ENCODE measurements at regions not wholly inside any gene's neighbourhood (a gene's known extent, or its start where the extent isn't known, plus 50 kb on each side); places are given as distances from the start of the nearest gene placed in this dataset.
"Not testable (repeated sequence)": the region's sequence is repeated elsewhere in the genome, so short reads cannot be mapped to it uniquely, and the experiment has no call there.

GRCh38 chrX:84611843-84612636 is 109.8 kb upstream of the HDX start:
- DNase-seq: no peak

DNA sequence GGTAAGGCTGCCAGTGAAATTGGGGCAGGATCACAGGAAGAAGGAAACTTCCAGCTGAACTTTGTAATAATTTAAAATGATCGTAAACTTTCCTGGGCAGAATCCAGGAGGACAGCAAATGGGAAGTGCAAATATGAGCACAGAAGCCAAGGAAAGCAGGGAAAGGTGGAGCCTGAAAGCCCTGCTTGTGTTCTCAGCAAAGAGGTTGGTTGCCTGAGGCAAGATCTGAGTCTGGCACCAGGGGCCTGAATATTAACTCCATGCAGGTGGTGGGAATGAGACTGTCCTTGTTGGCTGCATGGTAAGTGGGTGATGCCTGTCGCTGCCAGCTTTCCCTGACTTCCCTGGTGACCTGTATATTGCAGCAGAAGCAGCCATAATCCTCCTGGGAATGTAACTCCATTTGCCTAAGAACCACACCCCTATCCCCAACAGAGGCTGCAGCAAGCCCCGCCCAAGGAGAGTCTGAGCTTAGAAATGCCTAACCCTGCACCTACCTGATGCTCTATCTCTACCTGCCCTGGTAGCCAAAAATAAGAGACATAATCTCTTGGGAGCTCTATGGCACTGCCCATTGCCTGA is 132.0 kb upstream of the HDX start:
- no peak for DNase-seq

DNA sequence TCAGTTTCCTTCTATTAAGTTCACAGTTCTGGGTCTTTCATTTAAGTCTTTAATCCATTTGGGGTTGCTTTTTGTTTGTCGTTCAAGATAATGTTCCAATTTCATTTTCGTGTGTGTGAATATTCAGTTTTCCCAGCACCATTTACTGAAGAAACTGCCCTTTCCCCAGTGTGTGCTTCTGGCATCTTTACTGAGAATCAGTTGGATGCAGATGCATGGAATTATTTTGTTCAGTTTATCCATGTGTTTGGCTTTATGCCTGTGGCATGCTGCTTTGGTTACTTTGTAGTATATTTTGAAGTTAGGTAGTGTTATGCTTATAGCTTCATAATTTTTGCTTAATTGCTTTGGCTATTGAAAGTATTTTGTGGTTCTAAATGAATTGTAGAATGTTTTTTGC is 163.8 kb upstream of the HDX start:
- no peak for DNase-seq

DNA sequence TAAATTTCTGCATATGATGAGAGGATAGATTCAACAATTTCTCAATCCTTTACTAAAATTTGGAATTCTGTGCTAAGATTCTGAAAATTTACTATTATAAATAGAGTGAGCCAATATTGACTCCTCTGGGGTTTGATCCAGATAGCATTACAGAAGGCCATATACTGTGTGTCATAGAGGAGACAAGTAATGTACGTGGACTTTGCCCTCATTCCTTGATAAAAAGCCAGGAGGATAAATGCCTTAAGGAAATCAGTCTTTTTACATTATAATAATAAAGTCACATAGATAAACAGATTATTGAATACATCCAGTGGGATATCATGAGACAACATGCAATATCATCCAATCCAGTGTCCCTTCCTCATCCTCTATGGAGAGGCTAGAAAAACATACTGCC is 188.0 kb upstream of the HDX start:
- no peak for DNase-seq

- DNase-seq: no peak
Observed at GRCh38 chrX:84709987-84710386, 207.7 kb upstream of the HDX start.

DNA sequence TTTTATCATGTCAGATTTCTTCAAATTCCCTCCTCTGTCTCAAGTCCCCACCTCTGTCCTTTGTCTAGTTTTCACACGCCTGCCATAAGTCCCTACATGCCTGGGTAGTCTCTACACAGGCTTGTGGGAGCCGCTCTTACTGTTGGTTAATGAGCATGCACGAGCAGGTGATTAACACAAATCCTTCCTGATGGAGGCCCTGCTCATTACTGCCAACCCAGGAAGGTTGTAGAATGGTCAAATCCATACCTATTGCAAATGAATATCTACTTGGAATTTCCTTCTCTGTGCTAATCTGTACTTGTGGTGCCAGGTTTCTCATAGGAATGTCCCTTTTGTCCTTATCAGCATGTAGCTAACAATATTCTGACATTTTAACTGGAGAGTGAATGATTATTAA is 208.4 kb upstream of the HDX start:
- DNase-seq: no peak

- no peak for DNase-seq
Observed at GRCh38 chrX:84712621-84713020, 210.4 kb upstream of the HDX start.

GRCh38 chrX:84715315-84715714 is 213.1 kb upstream of the HDX start:
- DNase-seq: no peak

DNA sequence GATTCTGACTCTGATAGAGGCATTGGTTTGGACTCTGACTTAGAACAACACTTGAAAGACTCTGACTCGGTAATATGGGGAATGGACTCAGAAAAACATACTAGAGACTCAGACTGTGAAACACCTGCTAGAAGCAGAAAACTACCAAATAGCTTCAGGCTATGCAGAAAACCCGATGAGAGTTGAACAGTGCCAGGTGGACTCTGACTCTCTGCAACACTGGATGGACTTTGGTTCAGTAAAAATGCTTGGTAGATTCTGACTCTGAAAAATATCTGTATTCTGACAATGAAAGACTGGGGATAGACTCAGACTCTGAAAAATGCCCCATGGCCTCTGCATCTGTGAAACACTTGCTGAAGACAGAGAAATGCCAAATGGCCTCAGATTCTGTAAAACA is 215.1 kb upstream of the HDX start:
- DNase-seq: no peak

- no peak for DNase-seq
Observed at GRCh38 chrX:84721416-84721815, 219.2 kb upstream of the HDX start.

DNA sequence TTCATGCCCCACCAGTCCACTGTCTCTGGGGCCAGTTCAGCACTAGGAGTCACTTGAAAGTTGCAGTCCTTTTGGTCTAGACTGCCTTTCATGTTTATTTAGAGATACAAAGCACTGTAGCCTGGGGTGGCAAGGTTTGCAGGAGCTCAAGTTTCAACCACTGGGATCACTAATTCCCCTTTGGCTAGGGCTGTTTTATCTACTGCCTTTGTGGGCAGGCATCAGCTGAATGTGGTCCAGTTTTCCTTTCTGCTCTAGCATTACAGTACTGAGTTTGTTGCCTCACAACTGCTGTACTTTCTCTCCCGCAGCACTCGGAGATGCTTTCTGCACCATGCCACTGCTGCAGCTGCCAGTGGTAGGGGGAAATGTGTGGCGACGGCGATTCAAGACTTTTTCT is 222.3 kb upstream of the HDX start:
- DNase-seq: no peak

- DNase-seq: no peak
Observed at GRCh38 chrX:84729408-84729807, 227.2 kb upstream of the HDX start.

DNA sequence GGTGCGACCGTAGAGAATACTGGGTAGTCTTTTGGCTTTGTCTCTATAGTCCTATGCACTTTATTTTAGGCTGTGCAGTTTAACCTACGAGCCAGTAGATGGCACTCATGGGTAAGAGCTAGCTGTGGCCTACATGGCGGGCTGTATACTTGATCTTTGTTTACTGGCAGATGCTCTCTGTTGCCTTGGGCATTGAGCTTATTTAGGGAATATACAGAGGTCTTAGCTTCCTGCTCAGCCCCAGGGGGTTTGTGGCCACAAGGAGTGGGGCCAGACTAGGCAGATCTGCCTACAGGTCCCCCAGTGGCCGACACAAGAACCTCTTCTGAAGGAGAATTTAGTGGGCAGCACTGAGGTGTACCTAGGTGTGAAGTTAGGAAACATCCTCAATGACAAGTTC is 227.6 kb upstream of the HDX start:
- peak; percentile 32 for DNase-seq

DNA sequence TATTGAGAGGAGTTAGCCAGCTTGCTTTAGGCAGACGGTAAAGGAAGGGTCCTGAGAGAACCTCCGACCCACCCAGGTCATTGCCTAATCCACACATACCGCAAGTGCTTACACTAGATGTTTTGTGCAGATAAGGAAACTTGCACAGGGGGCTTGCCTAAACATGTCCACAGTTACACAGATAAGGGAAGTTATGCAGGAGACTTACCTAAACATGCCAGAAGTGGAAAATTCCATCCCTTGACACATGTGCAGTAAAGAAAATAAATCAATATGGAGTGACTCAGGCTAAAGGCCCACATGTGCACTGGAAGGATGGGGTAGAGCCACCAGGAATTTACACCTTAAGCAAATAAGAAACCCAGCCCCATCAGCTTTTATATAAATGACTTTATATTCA is 232.8 kb upstream of the HDX start:
- no peak for DNase-seq

- DNase-seq: no peak
Observed at GRCh38 chrX:84737471-84737871, 235.2 kb upstream of the HDX start.

DNA sequence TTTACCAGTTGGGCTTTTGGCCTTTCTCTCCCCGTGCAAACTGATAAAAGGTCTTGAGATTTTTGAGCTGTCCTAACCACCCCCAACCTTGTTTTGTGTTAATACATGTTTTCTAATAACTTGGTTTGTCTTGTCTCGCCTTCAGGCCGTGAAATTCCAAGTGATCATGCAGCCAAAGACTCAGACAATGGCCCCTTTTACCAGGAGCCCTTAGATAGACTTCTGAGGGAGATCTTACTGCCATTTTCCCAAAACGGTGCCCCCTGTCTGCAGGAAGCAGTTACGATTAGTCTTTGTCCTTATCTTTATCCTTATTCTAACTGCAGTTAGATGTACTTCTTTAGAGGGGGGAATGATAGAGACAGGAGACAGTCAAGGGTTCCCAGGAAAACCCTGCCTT is 245.3 kb upstream of the HDX start:
- DNase-seq: no peak

GRCh38 chrX:84748965-84749656 is 246.9 kb upstream of the HDX start:
- DNase-seq: no peak

DNA sequence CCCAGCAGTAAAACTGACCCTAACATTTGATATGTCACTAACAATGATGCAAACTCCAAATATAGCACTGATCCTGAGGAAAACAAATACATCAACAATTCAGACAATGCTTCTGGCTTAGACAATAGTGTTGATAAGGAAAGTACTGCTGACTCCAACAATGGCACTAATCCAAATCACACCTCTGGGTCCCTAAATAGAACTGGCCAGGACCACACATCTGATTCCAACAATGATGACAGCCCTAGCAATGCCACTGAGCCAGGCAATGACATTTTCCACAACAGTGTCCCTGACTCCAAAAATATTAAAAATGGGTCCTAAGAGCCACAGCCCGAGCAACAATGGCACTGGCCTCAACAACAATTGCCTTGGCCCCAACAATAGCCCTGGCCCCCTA is 243.1 kb upstream of the APOOL start:
- no peak for DNase-seq

DNA sequence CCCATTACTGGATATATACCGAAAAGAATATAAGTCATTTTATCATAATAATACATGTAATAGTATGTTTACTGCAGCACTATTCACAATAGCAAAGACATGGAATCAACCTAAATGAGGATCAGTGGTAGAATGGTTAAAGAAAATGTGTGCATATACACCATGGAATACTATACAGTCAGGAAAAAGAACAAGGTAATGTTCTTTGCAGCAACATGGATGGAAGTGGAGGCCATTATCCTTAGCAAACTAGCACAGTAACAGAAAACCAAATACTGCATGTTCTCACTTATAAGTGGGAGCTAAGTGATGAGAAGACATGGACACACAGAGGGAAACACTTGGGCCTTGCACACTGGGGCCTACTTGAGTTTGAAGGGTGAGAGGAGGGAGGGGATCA is 207.4 kb upstream of the APOOL start:
- DNase-seq: no peak

DNA sequence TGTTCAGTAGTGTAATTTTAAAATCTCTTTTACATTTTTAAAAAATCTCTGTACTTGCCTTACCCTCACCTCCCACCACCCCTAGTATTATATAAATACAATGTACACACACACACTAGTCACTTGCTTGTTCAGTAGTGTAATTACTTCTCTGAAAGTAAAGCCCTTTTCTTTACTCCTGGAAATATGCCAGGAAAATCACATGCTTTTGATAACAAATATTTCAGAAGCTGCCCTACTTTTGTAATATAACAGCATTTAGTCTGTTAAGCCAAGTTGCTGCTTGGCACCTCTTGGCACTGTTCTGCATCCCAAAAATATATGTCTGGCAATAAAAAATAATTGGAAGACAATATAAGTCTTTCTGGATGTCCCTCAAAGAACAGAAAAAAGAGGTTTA is 172.8 kb upstream of the APOOL start:
- DNase-seq: peak; percentile 24

DNA sequence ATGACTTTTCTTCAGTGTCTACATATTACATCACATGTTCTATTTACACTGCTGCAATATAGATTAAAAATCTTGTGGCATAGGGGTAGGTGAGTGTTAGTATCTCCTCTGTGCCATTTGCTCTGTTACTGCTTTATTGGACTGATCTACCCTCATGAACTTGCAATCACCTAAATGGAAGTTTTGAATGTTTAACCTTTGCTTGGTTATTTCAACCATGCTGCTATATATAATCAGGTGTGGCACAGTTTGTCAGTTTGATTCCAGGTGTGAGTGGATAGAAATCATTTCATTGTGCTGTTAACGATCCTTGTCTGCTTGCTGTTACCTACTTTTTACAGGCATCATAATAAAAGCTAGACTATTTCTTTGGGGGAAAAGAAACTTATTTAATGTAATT is 157.1 kb upstream of the APOOL start:
- DNase-seq: not testable (repeated sequence)

DNA sequence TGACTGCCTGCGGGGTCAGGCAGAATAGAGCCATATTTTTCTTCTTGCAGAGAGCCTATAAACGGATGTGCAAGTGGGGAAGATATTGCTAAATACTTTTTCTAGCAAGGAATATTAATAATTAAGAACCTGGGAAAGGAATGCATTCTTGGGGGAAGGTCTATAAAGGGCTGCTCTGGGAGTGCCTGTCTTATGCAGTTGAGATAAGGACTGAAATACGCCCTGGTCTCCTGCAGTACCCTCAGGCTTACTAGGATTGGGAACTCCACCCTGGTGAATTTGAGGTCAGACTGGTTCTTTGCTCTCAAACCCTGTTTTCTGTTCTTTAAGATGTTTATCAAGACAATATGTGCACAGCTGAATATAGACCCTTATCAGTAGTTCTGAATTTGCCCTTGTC is 152.5 kb upstream of the APOOL start:
- not testable (repeated sequence) for DNase-seq

DNA sequence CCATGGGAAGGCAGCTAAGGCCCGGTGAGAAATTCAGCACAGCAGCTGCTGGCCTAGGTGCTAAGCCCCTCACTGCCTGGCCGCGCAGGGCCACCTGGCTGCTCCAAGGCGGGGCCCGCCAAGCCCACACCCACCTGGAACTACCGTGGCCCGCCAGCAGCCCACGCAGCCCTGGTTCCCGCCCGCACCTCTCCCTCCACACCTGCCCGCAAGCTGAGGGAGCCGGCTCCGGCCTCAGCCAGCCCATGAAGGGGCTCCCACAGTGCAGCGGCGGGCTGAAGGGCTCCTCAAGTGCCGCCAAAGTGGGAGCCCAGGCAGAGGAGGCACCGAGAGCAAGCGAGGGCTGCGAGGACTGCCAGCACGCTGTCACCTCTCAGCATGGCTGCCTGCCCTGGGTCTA is 146.9 kb upstream of the APOOL start:
- DNase-seq: not testable (repeated sequence)

DNA sequence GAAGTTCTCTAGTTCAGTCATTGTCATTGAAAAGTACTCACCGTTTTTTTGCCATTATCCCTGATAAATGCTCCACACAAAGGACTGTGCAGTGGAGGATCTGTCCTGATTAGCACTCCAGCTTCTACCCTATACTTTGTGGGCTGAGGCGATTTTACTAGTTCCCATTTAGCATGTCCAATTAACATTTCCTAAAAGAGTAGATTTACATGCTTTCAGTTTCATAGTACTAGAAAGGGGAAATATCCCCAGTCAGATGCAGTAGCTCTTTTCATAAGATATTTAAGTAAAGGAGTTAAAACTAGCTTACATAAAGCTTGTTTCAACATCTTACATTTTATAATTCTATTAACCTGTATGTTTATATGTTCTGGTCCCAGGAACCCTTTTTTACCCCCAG is 144.9 kb upstream of the APOOL start:
- not testable (repeated sequence) for DNase-seq

Measured in NCI-H748 treated with DMSO at 0.1 percent for 48 hours (cell line).